HG02610 (cell line): ENCODE measurements at regions not wholly inside any gene's neighbourhood (a gene's known extent, or its start where the extent isn't known, plus 50 kb on each side); places are given as distances from the start of the nearest gene placed in this dataset.
A peak's percentile ranks its signal among the peaks of the same experiment; 100 is the strongest.
"Not testable (repeated sequence)": the region's sequence is repeated elsewhere in the genome, so short reads cannot be mapped to it uniquely, and the experiment has no call there.

Source experiments
- ATAC-seq: cut with Tn5 transposase; IDR thresholded peaks from one replicate; pipeline ENCODE4 v1.9.1; 2021; ENCODE audit warnings: mild to moderate bottlenecking, moderate library complexity; ENCODE audit not compliant: unreplicated experiment

- not testable (repeated sequence) for ATAC-seq
Observed at GRCh38 chr4:69013933-69014332, 62.3 kb upstream of the UGT2A3 start.

GRCh38 chr4:69017986-69018385 lies 66.4 kb upstream of the UGT2A3 start:
- not testable (repeated sequence) for ATAC-seq

- not testable (repeated sequence) for ATAC-seq
Observed at GRCh38 chr4:69019538-69020461, 68.2 kb upstream of the UGT2A3 start.

- not testable (repeated sequence) for ATAC-seq
Observed at GRCh38 chr4:69020462-69020807, 68.8 kb upstream of the UGT2A3 start.

- peak; percentile 59 for ATAC-seq
Observed at GRCh38 chr4:69025191-69025998, 70.9 kb upstream of the UGT2B7 start.

- no peak for ATAC-seq
Observed at GRCh38 chr4:69025999-69026387, 70.3 kb upstream of the UGT2B7 start.

GRCh38 chr4:69026974-69027373 lies 69.3 kb upstream of the UGT2B7 start:
- peak; percentile 77 for ATAC-seq

- ATAC-seq = no peak
Observed at GRCh38 chr4:69030326-69030725, 65.9 kb upstream of the UGT2B7 start.

- ATAC-seq = no peak
Observed at GRCh38 chr4:69032847-69033638, 63.2 kb upstream of the UGT2B7 start.

- not testable (repeated sequence) for ATAC-seq
Observed at GRCh38 chr4:69034315-69034740, 61.9 kb upstream of the UGT2B7 start.

- no peak for ATAC-seq
Observed at GRCh38 chr4:69038582-69038981, 57.7 kb upstream of the UGT2B7 start.

GRCh38 chr4:69039071-69039470 lies 57.2 kb upstream of the UGT2B7 start:
- no peak for ATAC-seq

- ATAC-seq = no peak
Observed at GRCh38 chr4:69044247-69044646, 52.0 kb upstream of the UGT2B7 start.
